Thyroid gland (tissue), 4 donors: ENCODE measurements at regions not wholly inside any gene's neighbourhood (a gene's known extent, or its start where the extent isn't known, plus 50 kb on each side); places are given as distances from the start of the nearest gene placed in this dataset.

ENCODE experiments used
- POLR2A ChIP-seq, 2 donors: fragments of 450-650 bp; IDR thresholded peaks; one replicate each; pipeline ENCODE4 v1.6.1; 2017; ENCODE audit warnings: antibody characterized with exemption in 2 of 2, mild to moderate bottlenecking in 2 of 2, moderate library complexity in 1 of 2
- TF ChIP-seq, protein P1 (sequence below), 6 experiments: fragments of 200-600 bp in 3 of 6; fragments of 450-650 bp in 3 of 6; sonication (generic) in 3 of 6; IDR thresholded peaks; one replicate each; pipeline ENCODE4 v1.5.1; 2016 to 2019; ENCODE audit warnings: antibody characterized with exemption in 6 of 6, mild to moderate bottlenecking in 2 of 6, inconsistent platforms in 1 of 6, moderate library complexity in 1 of 6

DNA sequence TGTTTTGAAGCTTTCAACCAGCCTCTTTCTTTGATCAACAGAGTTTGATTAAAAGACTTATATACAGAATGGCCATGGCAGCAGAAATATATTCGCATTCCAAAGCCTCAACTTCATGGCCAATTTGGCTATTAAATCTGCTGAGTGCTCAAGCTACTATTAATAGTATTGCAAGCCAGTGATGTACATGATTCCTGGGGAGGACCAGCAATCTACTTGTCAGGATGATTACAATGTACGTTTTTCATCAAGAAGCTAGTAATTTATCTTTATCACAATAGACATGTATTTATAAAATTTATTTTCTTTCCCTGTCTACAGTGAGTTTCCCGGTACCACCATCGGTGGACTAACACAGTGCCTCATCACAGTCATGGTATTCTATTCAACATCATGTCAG is 515.5 kb downstream of the AMY1C start:
- TF ChIP-seq, protein P1, sequence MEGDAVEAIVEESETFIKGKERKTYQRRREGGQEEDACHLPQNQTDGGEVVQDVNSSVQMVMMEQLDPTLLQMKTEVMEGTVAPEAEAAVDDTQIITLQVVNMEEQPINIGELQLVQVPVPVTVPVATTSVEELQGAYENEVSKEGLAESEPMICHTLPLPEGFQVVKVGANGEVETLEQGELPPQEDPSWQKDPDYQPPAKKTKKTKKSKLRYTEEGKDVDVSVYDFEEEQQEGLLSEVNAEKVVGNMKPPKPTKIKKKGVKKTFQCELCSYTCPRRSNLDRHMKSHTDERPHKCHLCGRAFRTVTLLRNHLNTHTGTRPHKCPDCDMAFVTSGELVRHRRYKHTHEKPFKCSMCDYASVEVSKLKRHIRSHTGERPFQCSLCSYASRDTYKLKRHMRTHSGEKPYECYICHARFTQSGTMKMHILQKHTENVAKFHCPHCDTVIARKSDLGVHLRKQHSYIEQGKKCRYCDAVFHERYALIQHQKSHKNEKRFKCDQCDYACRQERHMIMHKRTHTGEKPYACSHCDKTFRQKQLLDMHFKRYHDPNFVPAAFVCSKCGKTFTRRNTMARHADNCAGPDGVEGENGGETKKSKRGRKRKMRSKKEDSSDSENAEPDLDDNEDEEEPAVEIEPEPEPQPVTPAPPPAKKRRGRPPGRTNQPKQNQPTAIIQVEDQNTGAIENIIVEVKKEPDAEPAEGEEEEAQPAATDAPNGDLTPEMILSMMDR (IDR thresholded peaks at IDR 0.05): no peak
- TF ChIP-seq POLR2A (IDR thresholded peaks at IDR 0.05): no peak
